HepG2 (cell line): ENCODE measurements at regions not wholly inside any gene's neighbourhood (a gene's known extent, or its start where the extent isn't known, plus 50 kb on each side); places are given as distances from the start of the nearest gene placed in this dataset.

ENCODE experiments used
- ATAC-seq: fragments of 200-7000 bp; cut with Tn5 transposase; 3 replicates; pipeline ENCODE4 v1.9.1; 2020; ENCODE audit warnings: mild to moderate bottlenecking, moderate library complexity
- BruUV-seq: library from RNA; stranded (reverse); fragments of 400-500 nt; replicated peaks from 2 replicates; lab custom pipeline; 2021; lab: Mats Ljungman, UMichigan
- CTCF ChIA-PET: fragments of 300-600 bp; formaldehyde crosslinking; extraction: SDS; loops from one replicate; lab custom pipeline; 2021; ENCODE audit warnings: low total read pairs, inconsistent platforms, low intra/inter-chr PET ratio; lab: Yijun Ruan, JAX
- POLR2A ChIA-PET: fragments of 350-600 bp; sonication (Branson Sonifier 250); formaldehyde crosslinking; loops from one replicate; lab custom pipeline; 2020; ENCODE audit warnings: antibody characterized with exemption, inconsistent platforms; lab: Yijun Ruan, JAX
- DNase-seq: peaks from one replicate; pipeline ENCODE4 v3.0.0-alpha.2; 2015; ENCODE audit warnings: low spot score
- FAIRE-seq: peaks from 3 replicates; lab custom pipeline; 2011; peaks lifted over from hg19 to GRCh38; lab: Jason Lieb, UNC
- H2AFZ ChIP-seq: one replicate; pipeline ENCODE4 v1.6.1; 2011; ENCODE audit warnings: low read length, inconsistent platforms
- H3K27ac ChIP-seq: fragments of 300-600 bp; 3 replicates; pipeline ENCODE4 v1.8.0; 2011; ENCODE audit warnings: mixed run types, mild to moderate bottlenecking, mixed read lengths, low read length, inconsistent platforms; ENCODE audit not compliant: insufficient read depth; ENCODE audit errors: extremely low read length
- H3K27me3 ChIP-seq, 2 experiments: fragments of 200-600 bp in 1 of 2; 2 replicates in 1 of 2; 3 replicates in 1 of 2; pipeline versions ENCODE4 v1.6.0 to v1.8.0; 2011; ENCODE audit warnings: low read length in 2 of 2, mild to moderate bottlenecking in 2 of 2, moderate library complexity in 2 of 2, inconsistent platforms in 1 of 2; ENCODE audit not compliant: insufficient read depth in 2 of 2, control insufficient read depth in 1 of 2
- H3K36me3 ChIP-seq, 2 experiments: fragments of 200-600 bp in 1 of 2; replicated peaks in 1 of 2; 2 replicates in 1 of 2; 3 replicates in 1 of 2; pipeline versions ENCODE4 v1.5.1 to v1.8.0; 2011; ENCODE audit warnings: low read length in 2 of 2, inconsistent platforms in 1 of 2; ENCODE audit not compliant: insufficient read depth in 2 of 2, control insufficient read depth in 1 of 2
- H3K4me1 ChIP-seq: 2 replicates; pipeline ENCODE4 v1.5.1; 2012; ENCODE audit warnings: low read length, inconsistent platforms; ENCODE audit not compliant: insufficient read depth
- H3K4me2 ChIP-seq: 2 replicates; pipeline ENCODE4 v1.6.0; 2011; ENCODE audit warnings: low read depth, low read length, inconsistent platforms
- H3K4me3 ChIP-seq, 3 experiments: fragments of 200-600 bp in 1 of 3; sonication (generic), shearing (Covaris generic) in 1 of 3; replicated peaks in 1 of 3; 2 replicates each; pipeline ENCODE4 v1.5.1; 2011 to 2016; ENCODE audit warnings: low read length in 3 of 3, inconsistent platforms in 2 of 3, low read depth in 2 of 3, mild to moderate bottlenecking in 2 of 3, control low read depth in 1 of 3, mixed read lengths in 1 of 3; ENCODE audit not compliant: insufficient read depth in 1 of 3
- H3K79me2 ChIP-seq: one replicate; pipeline ENCODE4 v1.6.1; 2011; ENCODE audit warnings: low read length, inconsistent platforms; ENCODE audit not compliant: insufficient read depth
- H3K9ac ChIP-seq: 2 replicates; pipeline ENCODE4 v1.6.0; 2011; ENCODE audit warnings: mild to moderate bottlenecking, low read depth, low read length, inconsistent platforms; ENCODE audit not compliant: insufficient read depth
- H3K9me3 ChIP-seq: 2 replicates; pipeline ENCODE4 v1.5.1; 2012; ENCODE audit warnings: mild to moderate bottlenecking, low read length
- H4K20me1 ChIP-seq: 2 replicates; pipeline ENCODE4 v1.6.0; 2011; ENCODE audit warnings: inconsistent platforms, mild to moderate bottlenecking, low read length, moderate library complexity; ENCODE audit not compliant: insufficient read depth
- CHD4 ChIP-seq: fragments of 200-600 bp; sonication (generic); IDR thresholded peaks from 2 replicates; pipeline ENCODE4 v1.7.0; 2017; ENCODE audit warnings: mild to moderate bottlenecking, low read length, borderline replicate concordance
- E2F1 ChIP-seq: sonication (generic); formaldehyde crosslinking; IDR thresholded peaks from 2 replicates; pipeline ENCODE4 v1.5.0; 2020; ENCODE audit warnings: missing genetic modification reagents
- KDM6A ChIP-seq: IDR thresholded peaks from 2 replicates; pipeline ENCODE4 v1.6.1; 2016; ENCODE audit warnings: low read depth
- MZF1 ChIP-seq: sonication (generic); formaldehyde crosslinking; IDR thresholded peaks from 2 replicates; pipeline ENCODE4 v1.8.1; 2023; ENCODE audit warnings: mild to moderate bottlenecking, missing genetic modification reagents, borderline replicate concordance
- NFE2 ChIP-seq: sonication (generic); formaldehyde crosslinking; IDR thresholded peaks from 2 replicates; pipeline ENCODE4 v1.4.0; 2020; ENCODE audit warnings: missing genetic modification reagents
- NR1H2 ChIP-seq: sonication (generic); formaldehyde crosslinking; IDR thresholded peaks from 2 replicates; pipeline ENCODE4 v1.8.1; 2022; ENCODE audit warnings: low read depth, missing genetic modification reagents, borderline replicate concordance
- PRMT3 ChIP-seq: sonication (generic); formaldehyde crosslinking; IDR thresholded peaks from 2 replicates; pipeline ENCODE4 v1.8.1; 2022; ENCODE audit warnings: low read depth, mild to moderate bottlenecking, moderate library complexity, missing genetic modification reagents, borderline replicate concordance
- SKIL ChIP-seq: sonication (generic); formaldehyde crosslinking; IDR thresholded peaks from 2 replicates; pipeline ENCODE4 v1.8.0; 2022; ENCODE audit warnings: missing genetic modification reagents, mild to moderate bottlenecking, moderate library complexity, borderline replicate concordance
- THRA ChIP-seq: sonication (generic); formaldehyde crosslinking; IDR thresholded peaks from 2 replicates; pipeline ENCODE4 v1.4.0; 2020; ENCODE audit warnings: missing genetic modification reagents, borderline replicate concordance
- ZFP91 ChIP-seq: sonication (generic); formaldehyde crosslinking; IDR thresholded peaks from 2 replicates; pipeline ENCODE4 v1.9.0; 2022; ENCODE audit warnings: missing genetic modification reagents, mild to moderate bottlenecking, borderline replicate concordance
- WGBS: methylation state at CpG from one replicate; pipeline ENCODE4 v1.1.6; 2017; ENCODE audit warnings: low lambda C conversion rate; 5-methylcytosine and 5-hydroxymethylcytosine counted together
- in situ Hi-C: cut with HindIII; loops from 2 replicates; pipeline ENCODE4 v1.10.0; 2017; ENCODE audit warnings: low pct_unique_long_range_greater_than_20kb; ENCODE audit not compliant: extremely low pct_ligation_motif_present
- intact Hi-C: fragments of 100-400 bp; cut with micrococcal nuclease; formaldehyde crosslinking; loops from one replicate; pipeline ENCODE4 v1.10.0; 2022; ENCODE audit not compliant: unreplicated experiment

GRCh38 chr3:34793057-34793456, 846.3 kb upstream of the ARPP21 start (continued):
- TF ChIP-seq ZFP91 (CRISPR knock-in tag) (no peak), PRMT3 (no peak), SKIL (CRISPR knock-in tag) (no peak), MZF1 (CRISPR knock-in tag) (no peak), KDM6A (no peak), E2F1 (CRISPR knock-in tag) (no peak), CHD4 (no peak)
- TF ChIP-seq, all 625 proteins: peak for 0

GRCh38 chr3:34807611-34808010, 831.7 kb upstream of the ARPP21 start:
- Histone ChIP-seq H2AFZ (no peak overlapping the region), H3K9me3 (peaks cover 69% of the 10 kb centered on the region), H3K4me2 (no peak overlapping the region), H3K36me3 (no peaks in the 10 kb centered on the region), H3K27me3 (no peaks in the 10 kb centered on the region), H3K27ac (no peak overlapping the region), H3K9ac (no peak overlapping the region), H4K20me1 (no peaks in the 10 kb centered on the region), H3K79me2 (no peaks in the 10 kb centered on the region), H3K4me1 (no peaks in the 10 kb centered on the region), H3K4me3 (no peak overlapping the region)
- in situ Hi-C loops: no loop called here
- intact Hi-C loops: no loop called here
- POLR2A ChIA-PET: no interaction called here
- CTCF ChIA-PET: no interaction called here
- 84% methylated on average over 1 of the region's 1 CpG for WGBS
- DNase-seq (no peak), ATAC-seq (no peak), FAIRE-seq (no peak)
- no TSS peak for BruUV-seq
- TF ChIP-seq NR1H2 (CRISPR knock-in tag): no peak
- no peak for TF ChIP-seq THRA (CRISPR knock-in tag)
- no peak for TF ChIP-seq NFE2 (CRISPR knock-in tag)
- TF ChIP-seq, all 625 proteins: peak for 0
